ENCODE measurements at regions not wholly inside any gene's neighbourhood (a gene's known extent, or its start where the extent isn't known, plus 50 kb on each side); places are given as distances from the start of the nearest gene placed in this dataset.

DNA sequence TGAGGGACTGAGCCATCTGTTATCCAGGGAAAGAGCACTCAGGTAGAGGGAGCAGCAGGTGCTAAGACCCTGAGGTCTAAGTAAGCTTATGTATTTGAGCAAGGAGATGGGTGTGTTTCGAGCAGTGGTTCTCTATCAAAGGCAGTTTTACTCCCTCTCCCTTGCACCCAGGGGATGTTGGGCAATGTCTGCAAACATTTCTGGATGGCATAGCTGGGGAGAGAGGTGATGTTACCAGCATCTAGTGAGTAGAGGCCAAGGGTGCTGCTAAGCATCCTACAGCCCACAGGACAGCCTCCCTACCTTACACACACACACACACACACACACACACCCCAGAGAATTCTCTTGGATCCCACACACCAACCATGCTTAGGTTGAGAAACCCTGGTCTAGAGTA is 221.0 kb upstream of the PWP1 start:
- TF ChIP-seq TAF1 (IDR thresholded peaks at IDR 0.05; ENCODE audit: borderline replicate concordance, insufficient read depth, low read length) (no peak), FOXP2 (optimal IDR thresholded peaks at IDR 0.05; ENCODE audit: borderline replicate concordance, extremely low read depth, extremely low read length, insufficient read depth) (no peak), POLR2AphosphoS5 (IDR thresholded peaks at IDR 0.05; ENCODE audit: low read depth, low read length) (no peak)
- TF ChIP-seq, protein P1, sequence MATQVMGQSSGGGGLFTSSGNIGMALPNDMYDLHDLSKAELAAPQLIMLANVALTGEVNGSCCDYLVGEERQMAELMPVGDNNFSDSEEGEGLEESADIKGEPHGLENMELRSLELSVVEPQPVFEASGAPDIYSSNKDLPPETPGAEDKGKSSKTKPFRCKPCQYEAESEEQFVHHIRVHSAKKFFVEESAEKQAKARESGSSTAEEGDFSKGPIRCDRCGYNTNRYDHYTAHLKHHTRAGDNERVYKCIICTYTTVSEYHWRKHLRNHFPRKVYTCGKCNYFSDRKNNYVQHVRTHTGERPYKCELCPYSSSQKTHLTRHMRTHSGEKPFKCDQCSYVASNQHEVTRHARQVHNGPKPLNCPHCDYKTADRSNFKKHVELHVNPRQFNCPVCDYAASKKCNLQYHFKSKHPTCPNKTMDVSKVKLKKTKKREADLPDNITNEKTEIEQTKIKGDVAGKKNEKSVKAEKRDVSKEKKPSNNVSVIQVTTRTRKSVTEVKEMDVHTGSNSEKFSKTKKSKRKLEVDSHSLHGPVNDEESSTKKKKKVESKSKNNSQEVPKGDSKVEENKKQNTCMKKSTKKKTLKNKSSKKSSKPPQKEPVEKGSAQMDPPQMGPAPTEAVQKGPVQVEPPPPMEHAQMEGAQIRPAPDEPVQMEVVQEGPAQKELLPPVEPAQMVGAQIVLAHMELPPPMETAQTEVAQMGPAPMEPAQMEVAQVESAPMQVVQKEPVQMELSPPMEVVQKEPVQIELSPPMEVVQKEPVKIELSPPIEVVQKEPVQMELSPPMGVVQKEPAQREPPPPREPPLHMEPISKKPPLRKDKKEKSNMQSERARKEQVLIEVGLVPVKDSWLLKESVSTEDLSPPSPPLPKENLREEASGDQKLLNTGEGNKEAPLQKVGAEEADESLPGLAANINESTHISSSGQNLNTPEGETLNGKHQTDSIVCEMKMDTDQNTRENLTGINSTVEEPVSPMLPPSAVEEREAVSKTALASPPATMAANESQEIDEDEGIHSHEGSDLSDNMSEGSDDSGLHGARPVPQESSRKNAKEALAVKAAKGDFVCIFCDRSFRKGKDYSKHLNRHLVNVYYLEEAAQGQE (IDR thresholded peaks at IDR 0.05; ENCODE audit: insufficient read depth in 1 of 2, low read depth in 2 of 2, low read length in 2 of 2): no peak
